Hindlimb muscle (tissue), 1 donor: ENCODE measurements at regions not wholly inside any gene's neighbourhood (a gene's known extent, or its start where the extent isn't known, plus 50 kb on each side); places are given as distances from the start of the nearest gene placed in this dataset.
"Not testable (repeated sequence)": the region's sequence is repeated elsewhere in the genome, so short reads cannot be mapped to it uniquely, and the experiment has no call there.

Experiments used
- DNase-seq: peaks from one replicate; pipeline ENCODE4 v3.0.0-alpha.2; 2013

- DNase-seq: no peak
These were observed 229.5 kb downstream of the MSX2 start for GRCh38 chr5:174953871-174954270.

GRCh38 chr5:174951151-174951780 lies 226.9 kb downstream of the MSX2 start:
- DNase-seq: peak; percentile 50

- DNase-seq: no peak
These were observed 223.2 kb downstream of the MSX2 start for GRCh38 chr5:174947548-174947947.

GRCh38 chr5:174945853-174946252 lies 221.5 kb downstream of the MSX2 start:
- DNase-seq: no peak

GRCh38 chr5:174943785-174944184 lies 219.4 kb downstream of the MSX2 start:
- no peak for DNase-seq

GRCh38 chr5:174943002-174943401 lies 218.6 kb downstream of the MSX2 start:
- not testable (repeated sequence) for DNase-seq

- no peak for DNase-seq
These were observed 213.1 kb downstream of the MSX2 start for GRCh38 chr5:174937201-174938123.

GRCh38 chr5:174935854-174936474 lies 211.6 kb downstream of the MSX2 start:
- peak; percentile 55 for DNase-seq

- DNase-seq: not testable (repeated sequence)
These were observed 206.7 kb downstream of the MSX2 start for GRCh38 chr5:174931033-174931432.

- DNase-seq: no peak
These were observed 201.2 kb downstream of the MSX2 start for GRCh38 chr5:174925586-174925985.

- DNase-seq: no peak
These were observed 198.6 kb downstream of the MSX2 start for GRCh38 chr5:174922955-174923354.

GRCh38 chr5:174920906-174921550 lies 196.6 kb downstream of the MSX2 start:
- no peak for DNase-seq

GRCh38 chr5:174919351-174919750 lies 195.0 kb downstream of the MSX2 start:
- no peak for DNase-seq

- DNase-seq: no peak
These were observed 194.3 kb downstream of the MSX2 start for GRCh38 chr5:174918655-174919054.

- no peak for DNase-seq
These were observed 193.7 kb downstream of the MSX2 start for GRCh38 chr5:174917976-174918554.

- DNase-seq: not testable (repeated sequence)
These were observed 193.1 kb downstream of the MSX2 start for GRCh38 chr5:174917435-174917834.

GRCh38 chr5:174916924-174917323 lies 192.5 kb downstream of the MSX2 start:
- not testable (repeated sequence) for DNase-seq

- DNase-seq: no peak
These were observed 191.8 kb downstream of the MSX2 start for GRCh38 chr5:174916227-174916626.

- DNase-seq: no peak
These were observed 186.7 kb downstream of the MSX2 start for GRCh38 chr5:174911118-174911517.

- DNase-seq: peak; percentile 42
These were observed 185.9 kb downstream of the MSX2 start for GRCh38 chr5:174910245-174910737.

GRCh38 chr5:174903172-174903732 lies 178.9 kb downstream of the MSX2 start:
- DNase-seq: no peak

GRCh38 chr5:174901336-174901735 lies 177.0 kb downstream of the MSX2 start:
- no peak for DNase-seq
